Astrocyte (in vitro differentiated cells and primary cell): ENCODE measurements at regions not wholly inside any gene's neighbourhood (a gene's known extent, or its start where the extent isn't known, plus 50 kb on each side); places are given as distances from the start of the nearest gene placed in this dataset.
A peak's percentile ranks its signal among the peaks of the same experiment; 100 is the strongest.

Source experiments
- DNase-seq: peaks from one replicate; pipeline ENCODE4 v3.0.0-alpha.2; 2010; ENCODE audit warnings: low read depth
- FAIRE-seq: peaks from 2 replicates; lab custom pipeline; 2011; peaks lifted over from hg19 to GRCh38; lab: Jason Lieb, UNC
- H2AFZ ChIP-seq: 2 replicates; pipeline ENCODE4 v1.6.0; 2012; ENCODE audit warnings: low read depth, low read length, inconsistent platforms
- H3K27ac ChIP-seq: 2 replicates; pipeline ENCODE4 v1.5.1; 2011; ENCODE audit warnings: low read depth, low read length, inconsistent platforms
- H3K27me3 ChIP-seq: 2 replicates; pipeline ENCODE4 v1.6.0; 2011; ENCODE audit warnings: low read length, inconsistent platforms; ENCODE audit not compliant: insufficient read depth
- H3K36me3 ChIP-seq: 2 replicates; pipeline ENCODE4 v1.5.1; 2011; ENCODE audit warnings: low read length, inconsistent platforms; ENCODE audit not compliant: insufficient read depth
- H3K4me1 ChIP-seq: 2 replicates; pipeline ENCODE4 v1.5.1; 2011; ENCODE audit warnings: low read length, inconsistent platforms; ENCODE audit not compliant: insufficient read depth
- H3K4me2 ChIP-seq: 2 replicates; pipeline ENCODE4 v1.6.0; 2012; ENCODE audit warnings: low read length, inconsistent platforms
- H3K4me3 ChIP-seq: 2 replicates; pipeline ENCODE4 v1.5.1; 2011; ENCODE audit warnings: low read depth, mild to moderate bottlenecking, low read length, inconsistent platforms; ENCODE audit not compliant: insufficient read depth
- H3K79me2 ChIP-seq: 2 replicates; pipeline ENCODE4 v1.6.0; 2012; ENCODE audit warnings: mild to moderate bottlenecking, low read length, inconsistent platforms; ENCODE audit not compliant: insufficient read depth
- H3K9ac ChIP-seq: 2 replicates; pipeline ENCODE4 v1.6.0; 2012; ENCODE audit warnings: mild to moderate bottlenecking, low read length, inconsistent platforms
- H3K9me3 ChIP-seq: 2 replicates; pipeline ENCODE4 v1.5.1; 2012; ENCODE audit warnings: low read depth, mild to moderate bottlenecking, low read length, inconsistent platforms; ENCODE audit not compliant: insufficient read depth
- H4K20me1 ChIP-seq: 2 replicates; pipeline ENCODE4 v1.6.0; 2012; ENCODE audit warnings: low read length, inconsistent platforms; ENCODE audit not compliant: insufficient read depth
- H3K27ac Mint-ChIP-seq: one replicate; pipeline ENCODE4 v1.8.0; 2021; ENCODE audit warnings: mild to moderate bottlenecking, mixed read lengths; ENCODE audit not compliant: unreplicated experiment
- H3K27me3 Mint-ChIP-seq: one replicate; pipeline ENCODE4 v1.8.0; 2021; ENCODE audit warnings: low read depth, mixed read lengths; ENCODE audit not compliant: unreplicated experiment
- H3K36me3 Mint-ChIP-seq: one replicate; pipeline ENCODE4 v1.8.0; 2021; ENCODE audit warnings: low read depth, mixed read lengths; ENCODE audit not compliant: unreplicated experiment
- H3K4me1 Mint-ChIP-seq: one replicate; pipeline ENCODE4 v1.8.0; 2021; ENCODE audit warnings: low read depth, mixed read lengths; ENCODE audit not compliant: unreplicated experiment
- H3K4me3 Mint-ChIP-seq: one replicate; pipeline ENCODE4 v1.8.0; 2021; ENCODE audit warnings: mild to moderate bottlenecking, moderate library complexity, mixed read lengths; ENCODE audit not compliant: unreplicated experiment
- H3K9me3 Mint-ChIP-seq: one replicate; pipeline ENCODE4 v1.8.0; 2021; ENCODE audit warnings: mild to moderate bottlenecking, mixed read lengths; ENCODE audit not compliant: unreplicated experiment
- CTCF ChIP-seq: IDR thresholded peaks from 2 replicates; pipeline ENCODE4 v1.5.1; 2011; ENCODE audit warnings: low read depth, mild to moderate bottlenecking, inconsistent platforms, low read length, moderate library complexity; ENCODE audit not compliant: insufficient read depth
- EZH2 ChIP-seq: IDR thresholded peaks from 2 replicates; pipeline ENCODE4 v1.6.1; 2012; ENCODE audit warnings: mild to moderate bottlenecking, low read length, inconsistent platforms; ENCODE audit not compliant: insufficient read depth

GRCh38 chr10:125261491-125262186 lies 101.3 kb upstream of the CTBP2 start:
- Mint-ChIP-seq H3K27me3 (peaks cover 4% of the 10 kb centered on the region), H3K4me3 (no peak overlapping the region)
- H4K20me1 ChIP-seq, result no peaks in the 10 kb centered on the region

GRCh38 chr10:125260260-125260659 lies 99.9 kb upstream of the CTBP2 start:
- peaks cover 4% of the 10 kb centered on the region for H3K27me3 Mint-ChIP-seq
- no peak for DNase-seq

More at GRCh38 chr10:125261491-125262186, 101.3 kb upstream of the CTBP2 start:
- Histone ChIP-seq H3K27ac (no peak overlapping the region), H3K36me3 (no peaks in the 10 kb centered on the region), H3K4me1 (peaks cover 12% of the 10 kb centered on the region), H3K4me2 (no peak overlapping the region), H3K9me3 (no peaks in the 10 kb centered on the region), H2AFZ (no peak overlapping the region), H3K79me2 (no peaks in the 10 kb centered on the region), H3K9ac (no peak overlapping the region), H3K27me3 (no peaks in the 10 kb centered on the region), H3K4me3 (no peak overlapping the region)
- FAIRE-seq (no peak), DNase-seq (no peak)
- TF ChIP-seq EZH2, result no peak
- no peak for TF ChIP-seq CTCF
- H3K4me1 Mint-ChIP-seq, result peaks cover 10% of the 10 kb centered on the region
- H3K36me3 Mint-ChIP-seq, result peaks cover 2% of the 10 kb centered on the region
- no peak overlapping the region for H3K27ac Mint-ChIP-seq
- H3K9me3 Mint-ChIP-seq, result no peaks in the 10 kb centered on the region

More at GRCh38 chr10:125260260-125260659, 99.9 kb upstream of the CTBP2 start:
- Histone ChIP-seq H3K4me2 (no peak overlapping the region), H3K36me3 (no peaks in the 10 kb centered on the region), H3K27me3 (no peaks in the 10 kb centered on the region), H3K79me2 (no peaks in the 10 kb centered on the region), H3K4me3 (no peak overlapping the region), H3K9me3 (no peaks in the 10 kb centered on the region), H3K4me1 (peaks cover 12% of the 10 kb centered on the region), H2AFZ (no peak overlapping the region), H3K27ac (no peak overlapping the region), H3K9ac (no peak overlapping the region), H4K20me1 (no peaks in the 10 kb centered on the region)
- no peak for TF ChIP-seq EZH2
- no peak for TF ChIP-seq CTCF
- Mint-ChIP-seq H3K36me3 (peaks cover 2% of the 10 kb centered on the region), H3K9me3 (no peaks in the 10 kb centered on the region), H3K4me1 (peaks cover 10% of the 10 kb centered on the region), H3K4me3 (no peak overlapping the region), H3K27ac (peak overlapping the region; percentile 34)
- FAIRE-seq, result no peak
